Astrocyte (in vitro differentiated cells and primary cell): ENCODE measurements at regions not wholly inside any gene's neighbourhood (a gene's known extent, or its start where the extent isn't known, plus 50 kb on each side); places are given as distances from the start of the nearest gene placed in this dataset.

Experiments used
- DNase-seq: peaks from one replicate; pipeline ENCODE4 v3.0.0-alpha.2; 2010; ENCODE audit warnings: low read depth
- FAIRE-seq: peaks from 2 replicates; lab custom pipeline; 2011; peaks lifted over from hg19 to GRCh38; lab: Jason Lieb, UNC
- H2AFZ ChIP-seq: 2 replicates; pipeline ENCODE4 v1.6.0; 2012; ENCODE audit warnings: low read depth, low read length, inconsistent platforms
- H3K27ac ChIP-seq: 2 replicates; pipeline ENCODE4 v1.5.1; 2011; ENCODE audit warnings: low read depth, low read length, inconsistent platforms
- H3K27me3 ChIP-seq: 2 replicates; pipeline ENCODE4 v1.6.0; 2011; ENCODE audit warnings: low read length, inconsistent platforms; ENCODE audit not compliant: insufficient read depth
- H3K36me3 ChIP-seq: 2 replicates; pipeline ENCODE4 v1.5.1; 2011; ENCODE audit warnings: low read length, inconsistent platforms; ENCODE audit not compliant: insufficient read depth
- H3K4me1 ChIP-seq: 2 replicates; pipeline ENCODE4 v1.5.1; 2011; ENCODE audit warnings: low read length, inconsistent platforms; ENCODE audit not compliant: insufficient read depth
- H3K4me2 ChIP-seq: 2 replicates; pipeline ENCODE4 v1.6.0; 2012; ENCODE audit warnings: low read length, inconsistent platforms
- H3K4me3 ChIP-seq: 2 replicates; pipeline ENCODE4 v1.5.1; 2011; ENCODE audit warnings: low read depth, mild to moderate bottlenecking, low read length, inconsistent platforms; ENCODE audit not compliant: insufficient read depth
- H3K79me2 ChIP-seq: 2 replicates; pipeline ENCODE4 v1.6.0; 2012; ENCODE audit warnings: mild to moderate bottlenecking, low read length, inconsistent platforms; ENCODE audit not compliant: insufficient read depth
- H3K9ac ChIP-seq: 2 replicates; pipeline ENCODE4 v1.6.0; 2012; ENCODE audit warnings: mild to moderate bottlenecking, low read length, inconsistent platforms
- H3K9me3 ChIP-seq: 2 replicates; pipeline ENCODE4 v1.5.1; 2012; ENCODE audit warnings: low read depth, mild to moderate bottlenecking, low read length, inconsistent platforms; ENCODE audit not compliant: insufficient read depth
- H4K20me1 ChIP-seq: 2 replicates; pipeline ENCODE4 v1.6.0; 2012; ENCODE audit warnings: low read length, inconsistent platforms; ENCODE audit not compliant: insufficient read depth
- H3K27ac Mint-ChIP-seq: one replicate; pipeline ENCODE4 v1.8.0; 2021; ENCODE audit warnings: mild to moderate bottlenecking, mixed read lengths; ENCODE audit not compliant: unreplicated experiment
- H3K27me3 Mint-ChIP-seq: one replicate; pipeline ENCODE4 v1.8.0; 2021; ENCODE audit warnings: low read depth, mixed read lengths; ENCODE audit not compliant: unreplicated experiment
- H3K36me3 Mint-ChIP-seq: one replicate; pipeline ENCODE4 v1.8.0; 2021; ENCODE audit warnings: low read depth, mixed read lengths; ENCODE audit not compliant: unreplicated experiment
- H3K4me1 Mint-ChIP-seq: one replicate; pipeline ENCODE4 v1.8.0; 2021; ENCODE audit warnings: low read depth, mixed read lengths; ENCODE audit not compliant: unreplicated experiment
- H3K4me3 Mint-ChIP-seq: one replicate; pipeline ENCODE4 v1.8.0; 2021; ENCODE audit warnings: mild to moderate bottlenecking, moderate library complexity, mixed read lengths; ENCODE audit not compliant: unreplicated experiment
- H3K9me3 Mint-ChIP-seq: one replicate; pipeline ENCODE4 v1.8.0; 2021; ENCODE audit warnings: mild to moderate bottlenecking, mixed read lengths; ENCODE audit not compliant: unreplicated experiment
- CTCF ChIP-seq: IDR thresholded peaks from 2 replicates; pipeline ENCODE4 v1.5.1; 2011; ENCODE audit warnings: low read depth, mild to moderate bottlenecking, inconsistent platforms, low read length, moderate library complexity; ENCODE audit not compliant: insufficient read depth
- EZH2 ChIP-seq: IDR thresholded peaks from 2 replicates; pipeline ENCODE4 v1.6.1; 2012; ENCODE audit warnings: mild to moderate bottlenecking, low read length, inconsistent platforms; ENCODE audit not compliant: insufficient read depth

DNA sequence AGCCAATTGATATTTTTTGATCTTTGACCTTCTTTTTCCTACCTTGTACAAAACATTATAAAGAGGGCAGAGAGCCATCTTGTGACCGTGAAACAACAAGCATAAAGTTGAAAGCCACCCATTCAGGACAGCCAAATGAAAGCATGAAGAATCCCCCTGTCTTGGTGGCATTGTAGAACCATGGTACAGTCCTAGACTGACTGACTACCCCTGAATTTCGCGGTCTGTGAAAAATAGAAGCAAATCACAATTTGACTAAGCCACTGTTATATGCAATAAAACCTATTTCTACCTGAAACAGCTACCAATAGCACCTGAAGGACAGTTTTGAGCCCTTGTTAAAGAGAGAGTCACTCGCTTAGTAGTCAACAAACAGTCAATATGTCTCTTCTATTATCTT, 527.4 kb downstream of the MID1IP1 start:
- Mint-ChIP-seq H3K27ac (no peak overlapping the region), H3K36me3 (peaks cover 3% of the 10 kb centered on the region), H3K4me1 (peaks cover 3% of the 10 kb centered on the region), H3K27me3 (peaks cover 31% of the 10 kb centered on the region), H3K9me3 (no peaks in the 10 kb centered on the region), H3K4me3 (no peak overlapping the region)
- FAIRE-seq (no peak), DNase-seq (no peak)
- H3K9ac ChIP-seq: no peak overlapping the region
- H3K79me2 ChIP-seq: no peaks in the 10 kb centered on the region
- H3K4me2 ChIP-seq: no peak overlapping the region
- no peak overlapping the region for H3K27ac ChIP-seq
- H3K36me3 ChIP-seq: no peaks in the 10 kb centered on the region
- no peaks in the 10 kb centered on the region for H4K20me1 ChIP-seq
- TF ChIP-seq EZH2: no peak
- TF ChIP-seq CTCF: no peak
- no peak overlapping the region for H2AFZ ChIP-seq
- H3K4me1 ChIP-seq: no peaks in the 10 kb centered on the region
- H3K4me3 ChIP-seq: no peak overlapping the region
- H3K9me3 ChIP-seq: no peaks in the 10 kb centered on the region
- H3K27me3 ChIP-seq: peaks cover 7% of the 10 kb centered on the region

GRCh38 chrX:39331082-39331704, 529.9 kb downstream of the MID1IP1 start:
- Histone ChIP-seq H3K27ac (no peak overlapping the region), H2AFZ (no peak overlapping the region), H3K27me3 (peaks cover 7% of the 10 kb centered on the region), H3K4me2 (no peak overlapping the region), H4K20me1 (no peaks in the 10 kb centered on the region), H3K4me1 (no peaks in the 10 kb centered on the region), H3K9me3 (no peaks in the 10 kb centered on the region), H3K9ac (no peak overlapping the region), H3K36me3 (no peaks in the 10 kb centered on the region), H3K79me2 (no peaks in the 10 kb centered on the region), H3K4me3 (no peak overlapping the region)
- FAIRE-seq (peak; percentile 83), DNase-seq (peak; percentile 39)
- Mint-ChIP-seq H3K4me1 (peaks cover 5% of the 10 kb centered on the region), H3K27ac (no peak overlapping the region), H3K4me3 (peak overlapping the region; percentile 51), H3K36me3 (peaks cover 3% of the 10 kb centered on the region), H3K27me3 (peaks cover 37% of the 10 kb centered on the region), H3K9me3 (no peaks in the 10 kb centered on the region)
- TF ChIP-seq EZH2 (no peak), CTCF (no peak)

GRCh38 chrX:39333451-39333850, 532.2 kb downstream of the MID1IP1 start:
- H3K9ac ChIP-seq: no peak overlapping the region
- no peaks in the 10 kb centered on the region for H3K9me3 ChIP-seq
- H3K27ac ChIP-seq: no peak overlapping the region
- H3K4me3 Mint-ChIP-seq: no peak overlapping the region
- H3K27me3 Mint-ChIP-seq: peaks cover 34% of the 10 kb centered on the region
- H3K9me3 Mint-ChIP-seq: no peaks in the 10 kb centered on the region
- FAIRE-seq (peak; percentile 17), DNase-seq (no peak)
- H3K27me3 ChIP-seq: peaks cover 4% of the 10 kb centered on the region
- H3K4me1 ChIP-seq: no peaks in the 10 kb centered on the region
- H3K4me3 ChIP-seq: no peak overlapping the region
- no peaks in the 10 kb centered on the region for H4K20me1 ChIP-seq
- no peak for TF ChIP-seq CTCF
- no peak for TF ChIP-seq EZH2
- no peak overlapping the region for H3K4me2 ChIP-seq
- H3K79me2 ChIP-seq: no peaks in the 10 kb centered on the region
- H3K36me3 Mint-ChIP-seq: no peaks in the 10 kb centered on the region
- no peak overlapping the region for H2AFZ ChIP-seq
- H3K36me3 ChIP-seq: no peaks in the 10 kb centered on the region
- no peak overlapping the region for H3K27ac Mint-ChIP-seq
- peaks cover 9% of the 10 kb centered on the region for H3K4me1 Mint-ChIP-seq
